ENCODE measurements at regions not wholly inside any gene's neighbourhood (a gene's known extent, or its start where the extent isn't known, plus 50 kb on each side); places are given as distances from the start of the nearest gene placed in this dataset.

DNA sequence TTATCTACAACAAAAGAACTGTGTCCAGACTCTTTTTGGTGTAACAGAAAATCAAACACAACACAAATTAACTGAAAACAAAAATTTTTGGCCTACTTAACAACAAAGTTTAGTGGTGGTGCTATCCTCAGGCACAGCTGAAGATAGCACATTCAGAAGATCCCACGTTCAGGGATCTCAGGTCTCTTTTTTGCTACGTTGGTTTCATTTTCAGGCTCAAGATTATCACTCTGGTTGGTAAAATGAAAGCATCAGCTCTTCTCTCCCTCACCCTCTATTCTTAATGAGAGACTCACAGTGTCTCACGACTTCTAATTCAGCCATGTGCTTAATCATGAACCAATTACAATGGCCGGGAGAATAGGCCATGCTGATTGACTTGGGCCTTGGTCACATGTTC lies 146.9 kb upstream of the PTPRG start:
- no peak overlapping the region for H3K4me3 ChIP-seq
- no peak overlapping the region for H3K27ac ChIP-seq
- no peak for FAIRE-seq
- no peaks in the 10 kb centered on the region for H3K27me3 ChIP-seq
- no peaks in the 10 kb centered on the region for H3K9me3 ChIP-seq
- no peak for ATAC-seq
- 74 to 76% methylated on average over 4 of the region's 4 CpGs for WGBS, 2 donors
- intact Hi-C loops (cut with DNase I): no loop called here
- no peaks in the 10 kb centered on the region for H3K4me1 ChIP-seq
- no peak for DNase-seq
- H3K36me3 ChIP-seq: no peaks in the 10 kb centered on the region
- TF ChIP-seq, protein P1, sequence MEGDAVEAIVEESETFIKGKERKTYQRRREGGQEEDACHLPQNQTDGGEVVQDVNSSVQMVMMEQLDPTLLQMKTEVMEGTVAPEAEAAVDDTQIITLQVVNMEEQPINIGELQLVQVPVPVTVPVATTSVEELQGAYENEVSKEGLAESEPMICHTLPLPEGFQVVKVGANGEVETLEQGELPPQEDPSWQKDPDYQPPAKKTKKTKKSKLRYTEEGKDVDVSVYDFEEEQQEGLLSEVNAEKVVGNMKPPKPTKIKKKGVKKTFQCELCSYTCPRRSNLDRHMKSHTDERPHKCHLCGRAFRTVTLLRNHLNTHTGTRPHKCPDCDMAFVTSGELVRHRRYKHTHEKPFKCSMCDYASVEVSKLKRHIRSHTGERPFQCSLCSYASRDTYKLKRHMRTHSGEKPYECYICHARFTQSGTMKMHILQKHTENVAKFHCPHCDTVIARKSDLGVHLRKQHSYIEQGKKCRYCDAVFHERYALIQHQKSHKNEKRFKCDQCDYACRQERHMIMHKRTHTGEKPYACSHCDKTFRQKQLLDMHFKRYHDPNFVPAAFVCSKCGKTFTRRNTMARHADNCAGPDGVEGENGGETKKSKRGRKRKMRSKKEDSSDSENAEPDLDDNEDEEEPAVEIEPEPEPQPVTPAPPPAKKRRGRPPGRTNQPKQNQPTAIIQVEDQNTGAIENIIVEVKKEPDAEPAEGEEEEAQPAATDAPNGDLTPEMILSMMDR (IDR thresholded peaks at IDR 0.05): no peak

DNA sequence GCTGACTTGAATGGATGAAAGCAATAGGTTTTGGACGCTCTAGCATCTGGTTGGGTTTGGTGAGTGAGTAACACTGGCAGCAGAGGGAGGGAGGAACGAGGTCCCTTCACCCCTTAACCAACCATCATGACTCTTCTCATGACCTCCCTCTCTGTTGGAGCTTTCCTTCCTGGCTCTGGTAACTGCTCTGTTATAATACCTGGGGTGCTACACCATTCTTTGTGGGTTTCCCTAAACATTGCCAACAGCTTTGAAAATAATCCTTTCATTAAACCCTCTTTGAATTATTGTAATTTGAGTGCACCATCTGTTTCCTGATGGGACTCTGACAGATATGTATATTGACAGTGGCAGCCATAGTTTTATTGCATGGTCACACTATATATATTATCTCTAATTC lies 146.2 kb upstream of the PTPRG start:
- Histone ChIP-seq H3K36me3 (no peaks in the 10 kb centered on the region), H3K27me3 (no peaks in the 10 kb centered on the region), H3K4me3 (no peak overlapping the region), H3K9me3 (no peaks in the 10 kb centered on the region), H3K27ac (no peak overlapping the region), H3K4me1 (no peaks in the 10 kb centered on the region)
- ATAC-seq: no peak
- intact Hi-C loops (cut with DNase I): no loop called here
- WGBS, 2 donors: 57 to 61% methylated on average over 2 of the region's 2 CpGs
- FAIRE-seq: no peak
- TF ChIP-seq, protein P1 (IDR thresholded peaks at IDR 0.05): no peak
- no peak for DNase-seq

DNA sequence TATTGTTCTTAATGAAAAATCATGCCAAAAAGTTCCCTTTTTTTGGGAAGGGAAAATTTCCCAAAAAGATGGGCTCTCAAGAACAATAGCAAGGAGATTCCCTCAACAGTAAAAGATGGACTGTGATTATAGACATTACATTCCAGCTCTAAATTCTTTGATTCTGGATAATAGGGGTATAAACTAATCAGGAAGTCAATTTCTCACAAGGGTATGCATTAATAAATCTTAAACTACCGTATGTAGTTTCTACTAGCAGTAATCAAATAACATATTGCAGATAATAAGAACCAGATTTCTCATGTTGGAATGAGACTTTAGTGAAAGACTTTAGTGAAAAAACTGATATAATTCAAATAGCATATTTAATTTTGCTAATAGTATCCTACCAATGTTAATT lies 144.8 kb upstream of the PTPRG start:
- no peaks in the 10 kb centered on the region for H3K36me3 ChIP-seq
- intact Hi-C loops (cut with DNase I): no loop called here
- H3K4me1 ChIP-seq: no peaks in the 10 kb centered on the region
- H3K27me3 ChIP-seq: no peaks in the 10 kb centered on the region
- TF ChIP-seq, protein P1 (IDR thresholded peaks at IDR 0.05): no peak
- ATAC-seq: no peak
- H3K4me3 ChIP-seq: no peak overlapping the region
- FAIRE-seq: no peak
- DNase-seq: no peak
- H3K27ac ChIP-seq: no peak overlapping the region
- H3K9me3 ChIP-seq: no peaks in the 10 kb centered on the region
- WGBS, 2 donors: 85 to 91% methylated on average over 1 of the region's 1 CpG

DNA sequence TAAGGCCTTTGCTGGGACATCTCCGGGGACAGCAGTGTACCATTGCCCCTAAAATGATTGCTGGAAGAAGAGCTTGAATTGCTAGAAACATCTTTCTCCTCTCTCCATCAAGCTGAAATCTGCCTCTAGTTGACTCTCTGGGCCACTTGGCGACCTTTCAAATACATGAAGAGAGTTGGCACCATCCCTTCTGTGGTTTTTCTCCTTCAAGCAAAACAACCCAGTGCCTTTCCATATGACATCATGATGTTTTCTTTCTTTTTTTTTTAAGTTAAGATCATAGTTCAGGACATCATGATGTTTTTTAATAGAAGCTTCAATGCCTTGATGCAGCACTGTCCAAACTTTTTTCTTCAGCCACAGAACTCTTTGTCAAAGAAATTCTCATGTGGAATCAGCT lies 144.0 kb upstream of the PTPRG start:
- ATAC-seq (no peak), FAIRE-seq (no peak), DNase-seq (no peak)
- 83 to 84% methylated on average over 2 of the region's 2 CpGs for WGBS, 2 donors
- no peak overlapping the region for H3K4me3 ChIP-seq
- TF ChIP-seq, protein P1 (IDR thresholded peaks at IDR 0.05): no peak
- no peaks in the 10 kb centered on the region for H3K27me3 ChIP-seq
- H3K27ac ChIP-seq: no peak overlapping the region
- intact Hi-C loops (cut with DNase I): no loop called here
- no peaks in the 10 kb centered on the region for H3K4me1 ChIP-seq
- H3K9me3 ChIP-seq: no peaks in the 10 kb centered on the region
- no peaks in the 10 kb centered on the region for H3K36me3 ChIP-seq

DNA sequence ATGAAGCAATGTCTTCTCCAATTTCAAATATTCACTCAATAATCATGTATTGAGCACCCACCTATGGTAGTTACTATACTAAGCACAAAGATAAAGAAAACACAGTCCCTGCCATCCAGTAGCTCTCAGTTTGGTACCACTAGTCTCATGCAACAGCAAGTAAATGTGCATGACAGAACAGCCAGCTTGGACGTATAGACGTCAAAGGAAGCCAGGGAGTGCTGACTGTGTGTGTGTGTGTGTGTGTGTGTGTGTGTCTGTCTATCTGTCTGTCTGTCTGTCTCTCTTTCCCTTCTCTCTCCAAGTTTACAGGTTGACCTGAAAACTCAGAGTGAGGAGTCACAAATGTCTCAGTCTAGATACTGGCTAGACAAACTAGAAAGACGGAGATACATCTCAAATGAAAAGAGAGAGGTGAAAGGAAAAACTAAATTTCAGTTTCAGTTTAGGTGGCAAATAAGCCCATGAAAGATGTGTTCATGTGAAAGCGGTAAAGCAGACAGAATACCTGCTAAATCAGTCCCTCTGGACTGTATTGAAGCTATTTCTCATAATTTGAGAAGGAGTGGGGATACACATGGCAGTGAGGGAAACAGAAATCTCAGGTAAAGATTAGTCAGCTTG lies 141.1 kb upstream of the PTPRG start:
- H3K27ac ChIP-seq: no peak overlapping the region
- no peaks in the 10 kb centered on the region for H3K27me3 ChIP-seq
- TF ChIP-seq, protein P1 (IDR thresholded peaks at IDR 0.05): no peak
- no peak for DNase-seq
- H3K36me3 ChIP-seq: no peaks in the 10 kb centered on the region
- no peaks in the 10 kb centered on the region for H3K9me3 ChIP-seq
- no peak for ATAC-seq
- intact Hi-C loops (cut with DNase I): no loop called here
- H3K4me1 ChIP-seq: no peaks in the 10 kb centered on the region
- WGBS, 2 donors: 75 to 86% methylated on average over 4 of the region's 4 CpGs
- no peak overlapping the region for H3K4me3 ChIP-seq
- no peak for FAIRE-seq

Data from pancreas (tissue), 10 donors.